Stimulated activated CD4-positive, alpha-beta T cell treated with anti-CD3 and anti-CD28 coated beads, Interleukin-2, amount 100 ng/mL, for 24 hours (primary cell): ENCODE measurements at regions not wholly inside any gene's neighbourhood (a gene's known extent, or its start where the extent isn't known, plus 50 kb on each side); places are given as distances from the start of the nearest gene placed in this dataset.

Source experiments
- DNase-seq, 2 donors: peaks; one replicate each; pipeline ENCODE4 v3.0.0-alpha.2; 2020

DNA sequence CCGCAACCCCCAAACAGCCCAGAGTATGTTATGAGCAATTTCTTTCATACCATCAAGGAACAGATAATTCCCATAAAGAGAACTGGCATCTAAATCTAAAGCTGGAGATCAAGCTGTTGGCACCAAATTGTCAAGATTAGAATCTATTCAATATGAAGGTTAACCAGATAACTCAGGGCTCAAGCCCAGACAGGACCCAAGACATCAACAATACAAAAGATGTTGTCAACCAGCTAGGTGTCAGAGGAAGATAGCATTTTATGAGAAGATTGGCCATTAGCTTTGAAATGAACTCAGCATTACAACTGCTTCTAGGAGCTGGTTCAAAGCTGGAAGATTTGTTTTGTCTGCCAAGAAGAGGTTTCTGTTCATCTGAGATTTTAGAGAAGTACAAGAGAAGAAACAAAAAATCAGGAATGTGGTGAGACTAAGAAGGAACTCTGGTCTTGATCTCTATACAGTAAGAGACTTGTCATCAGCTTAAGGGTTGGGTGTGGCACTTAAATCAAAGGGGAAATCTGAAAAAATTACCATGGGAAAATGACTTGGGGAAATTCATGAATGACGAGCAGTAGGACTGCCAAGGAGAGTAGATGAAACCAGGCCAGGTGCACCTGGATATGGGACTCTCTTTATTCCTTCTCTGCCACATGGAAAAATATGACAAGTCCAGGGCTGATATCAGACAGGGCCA is 64.2 kb upstream of the COX10 start:
- DNase-seq = no peak

DNA sequence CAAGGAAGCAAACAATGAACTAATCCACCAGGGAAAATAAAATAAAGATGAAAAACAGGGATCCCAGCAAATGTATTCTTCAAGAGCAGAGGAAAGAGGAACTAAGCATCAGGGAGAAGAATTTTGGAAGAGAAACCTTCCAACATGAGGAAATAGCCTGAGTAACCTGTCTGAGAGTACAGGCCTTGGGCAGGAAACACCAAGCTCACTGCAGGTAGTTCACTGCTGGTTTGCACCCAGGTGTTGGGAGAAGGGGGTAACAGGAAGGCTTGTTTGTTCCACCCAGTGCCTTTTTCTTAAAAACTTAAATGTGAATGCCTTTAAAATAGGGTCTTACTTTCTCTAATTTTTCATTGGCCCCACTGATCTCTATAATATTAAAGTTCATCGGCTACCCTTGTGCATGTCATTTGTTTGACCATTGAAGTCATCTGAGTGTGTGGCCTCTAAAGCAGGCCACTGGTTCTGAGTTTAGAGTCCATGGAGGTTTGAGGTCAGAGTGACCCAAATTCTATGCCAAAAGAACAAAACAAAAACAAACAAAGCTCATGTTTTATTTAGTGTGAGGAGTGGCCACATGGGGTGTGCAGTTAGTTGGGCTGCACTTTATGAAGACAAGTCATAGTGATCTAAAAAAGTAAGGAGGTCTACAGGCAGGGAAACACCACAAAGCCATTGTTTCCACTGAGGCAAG is 62.9 kb upstream of the COX10 start:
- no peak for DNase-seq

DNA sequence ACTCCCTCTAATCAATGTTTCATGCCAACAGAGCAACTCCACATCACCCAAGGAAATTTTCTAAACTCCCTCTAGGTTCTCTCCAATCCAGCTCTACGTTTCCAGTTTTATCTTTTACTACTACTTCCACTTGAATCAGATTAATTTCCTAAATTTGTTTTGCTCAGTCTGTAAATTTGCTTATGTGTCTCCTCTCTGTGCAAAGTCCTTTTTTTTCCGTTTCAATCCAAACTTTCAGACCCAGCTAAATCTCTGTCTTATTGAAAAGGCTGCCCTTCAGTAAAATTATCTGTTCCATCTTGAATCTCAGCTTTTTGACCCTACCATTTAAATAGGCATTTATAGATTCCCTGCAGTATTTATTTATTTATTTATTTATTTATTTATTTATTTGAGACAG is 61.4 kb upstream of the COX10 start:
- DNase-seq = no peak

DNA sequence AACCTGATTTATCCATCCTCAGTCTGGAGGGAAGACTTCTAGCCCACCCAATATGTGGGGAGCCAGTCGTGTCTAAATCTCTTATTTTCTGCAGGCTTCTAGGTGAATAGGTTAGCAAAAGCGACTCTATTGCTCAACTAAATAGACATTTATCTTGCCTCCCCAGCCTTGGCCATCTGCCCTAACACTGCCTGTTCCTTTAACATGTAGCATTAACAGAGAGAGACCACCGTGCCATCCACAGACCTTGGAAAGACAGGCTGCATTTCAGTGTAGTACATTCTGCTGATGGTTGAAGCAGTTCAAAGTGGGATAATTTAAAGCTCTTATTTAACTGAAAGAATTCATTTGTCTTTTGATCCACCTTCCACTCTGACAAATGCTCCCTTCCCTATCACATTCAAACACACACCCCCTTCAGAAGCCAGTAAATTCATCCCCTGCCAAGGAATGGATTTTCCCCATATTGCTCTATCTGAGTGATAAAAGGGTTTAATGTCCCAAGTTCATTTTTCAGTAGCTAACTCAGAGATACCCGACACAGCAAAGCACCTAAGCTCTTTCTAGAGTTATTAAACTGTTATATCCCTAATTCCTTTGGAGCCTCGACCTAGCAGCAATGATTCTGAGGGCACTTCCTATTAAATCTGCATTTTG is 58.1 kb upstream of the COX10 start:
- DNase-seq = no peak

DNA sequence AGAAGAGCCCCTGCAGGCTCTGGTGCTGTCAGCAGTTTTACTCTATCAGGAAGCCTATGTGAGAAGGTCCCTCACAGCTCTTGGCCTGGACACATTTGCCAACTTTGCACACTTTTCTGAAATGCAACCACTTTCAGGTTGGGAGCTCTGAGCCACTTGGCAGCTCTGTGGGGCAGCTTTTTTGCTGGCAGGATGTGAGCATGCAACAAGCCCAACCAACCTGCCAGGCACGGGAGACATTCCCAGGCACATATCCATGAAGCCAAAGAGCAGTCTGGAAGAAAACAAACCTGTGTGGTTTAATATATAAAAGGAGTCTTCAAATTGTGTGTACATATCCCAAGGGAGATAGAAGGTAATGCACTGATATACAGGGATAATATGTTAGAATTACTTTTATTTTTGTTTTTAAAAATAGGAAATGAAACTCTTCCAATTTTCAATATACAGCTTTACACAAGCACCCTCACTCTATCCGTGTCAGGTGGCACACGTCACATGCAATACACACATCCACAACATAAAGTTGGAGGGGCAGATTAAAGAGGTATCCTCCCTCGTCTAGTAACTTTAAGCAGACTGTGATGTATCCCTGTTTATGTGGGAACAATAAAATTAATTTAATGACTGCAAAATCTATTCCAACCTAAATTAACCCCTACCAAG is 57.4 kb upstream of the COX10 start:
- DNase-seq = no peak

DNA sequence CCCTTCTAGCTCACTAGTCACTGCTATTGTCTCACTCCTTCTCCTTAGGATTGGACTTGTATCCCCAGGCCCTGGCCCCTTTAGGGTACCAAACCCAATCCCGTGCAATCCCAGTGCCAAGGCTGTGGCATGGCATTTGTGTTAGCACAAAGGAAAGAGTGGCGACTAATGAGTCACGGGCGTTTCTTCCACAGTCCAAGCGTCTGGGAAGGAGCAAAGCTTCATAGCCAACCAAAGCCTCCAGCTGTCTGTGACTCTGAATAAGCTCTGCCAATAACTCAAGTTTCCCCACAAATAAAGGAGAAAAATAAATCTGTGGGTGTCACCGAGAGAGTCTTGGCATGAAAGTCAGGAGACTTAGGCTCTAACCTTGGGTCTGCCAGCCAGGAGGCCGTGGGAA is 54.6 kb upstream of the COX10 start:
- no peak for DNase-seq

DNA sequence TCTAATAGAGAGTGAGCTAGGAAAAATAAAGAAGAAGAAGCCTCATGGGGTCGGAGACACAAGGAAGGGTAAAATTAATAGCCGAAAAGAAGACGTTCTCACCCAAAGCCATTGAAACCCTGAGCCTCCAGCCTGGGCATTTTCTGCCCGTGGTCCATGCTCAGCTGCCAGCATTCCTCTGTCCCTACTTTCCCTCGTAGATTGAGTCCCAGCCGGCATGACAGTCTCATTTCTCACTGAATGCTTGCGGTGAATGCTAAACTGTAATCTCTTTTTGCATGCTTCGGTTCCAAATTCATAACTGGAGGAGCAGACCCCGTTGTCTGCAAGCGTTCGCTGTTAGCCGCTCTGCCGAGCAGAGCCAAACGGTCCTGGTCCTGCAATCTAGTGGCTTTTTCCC is 54.0 kb upstream of the COX10 start:
- DNase-seq = no peak

DNA sequence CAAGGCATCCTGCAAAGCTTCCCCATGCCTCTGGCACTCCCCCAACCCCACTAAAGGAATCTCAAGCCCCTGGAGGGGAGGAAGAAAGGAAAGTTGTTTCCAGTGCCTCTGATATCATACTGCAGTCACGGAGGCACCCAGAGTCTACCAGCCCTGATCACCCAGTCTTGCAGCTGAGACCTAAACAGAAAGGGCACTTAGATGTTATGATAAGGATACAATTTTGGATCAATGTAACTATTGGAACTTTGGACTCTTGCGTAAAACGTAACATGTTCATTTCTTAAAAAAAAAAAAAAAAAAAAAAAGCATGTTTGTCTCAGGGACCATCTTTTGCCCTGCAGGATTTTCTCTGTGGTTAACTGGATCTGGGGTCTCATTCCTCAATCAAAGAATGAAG is 52.4 kb upstream of the COX10 start:
- DNase-seq = no peak

DNA sequence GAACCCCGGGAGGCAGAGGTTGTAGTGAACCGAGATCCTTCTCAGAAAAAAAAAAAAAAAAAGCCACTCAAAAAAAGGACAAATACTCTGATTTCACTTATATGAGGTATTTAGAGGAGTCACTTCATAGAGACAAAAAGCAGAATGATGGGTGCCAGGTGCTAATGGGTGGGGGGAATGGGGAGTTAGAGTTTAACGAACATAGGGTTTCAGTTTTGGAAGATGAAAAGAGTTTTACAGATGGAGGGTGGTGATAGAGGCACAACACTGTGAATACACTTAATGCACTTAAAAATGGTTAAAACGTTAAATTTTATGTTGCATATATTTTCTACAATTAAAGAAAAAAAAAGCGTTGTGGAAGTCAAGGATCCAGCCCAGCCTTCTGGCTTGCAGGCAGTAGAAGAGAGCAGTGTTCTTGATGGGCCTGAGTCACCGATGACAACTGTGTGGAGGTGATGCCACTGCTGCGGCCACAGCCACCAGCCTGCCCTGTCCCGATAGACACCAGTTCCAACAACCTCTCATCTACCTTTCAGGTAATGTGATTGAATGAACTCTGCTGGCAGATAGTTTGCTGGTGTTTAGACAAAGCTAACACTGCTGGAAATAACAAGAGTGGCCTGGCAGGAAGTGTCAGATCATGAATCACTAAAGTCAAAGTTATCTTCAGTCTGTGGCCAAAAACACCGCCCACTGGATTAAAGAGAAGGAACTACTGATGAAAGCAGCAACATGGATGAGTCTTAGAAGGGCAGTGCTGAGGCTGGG is 49.9 kb upstream of the COX10 start:
- DNase-seq = peak in 1 of 2 donors; percentile 4
